ENCODE measurements at regions not wholly inside any gene's neighbourhood (a gene's known extent, or its start where the extent isn't known, plus 50 kb on each side); places are given as distances from the start of the nearest gene placed in this dataset.
A peak's percentile ranks its signal among the peaks of the same experiment; 100 is the strongest.

- ChIA-PET POLR2A (no interaction called here), CTCF (interaction anchor here (0.6 kb wide), 1 partner anchor 466 kb away, joined by 4 read pairs; no protein-coding TSS in a partner anchor)
- H3K27me3 ChIP-seq (replicated peaks; ENCODE audit: control insufficient read depth, insufficient read depth, low read length), result no peaks in the 10 kb centered on the region
- no peaks in the 10 kb centered on the region for H3K36me3 ChIP-seq (ENCODE audit: control insufficient read depth, insufficient read depth, low read length)
- H3K4me3 Mint-ChIP-seq (ENCODE audit: unreplicated experiment), result no peak overlapping the region
- no peaks in the 10 kb centered on the region for H3K9me3 Mint-ChIP-seq (ENCODE audit: unreplicated experiment)
- H3K27me3 Mint-ChIP-seq (ENCODE audit: insufficient read depth, unreplicated experiment), result peaks cover 3% of the 10 kb centered on the region
- H3K4me1 ChIP-seq, result no peaks in the 10 kb centered on the region
- no peaks in the 10 kb centered on the region for H3K36me3 Mint-ChIP-seq (ENCODE audit: insufficient read depth, unreplicated experiment)
- peaks cover 14% of the 10 kb centered on the region for H3K9me3 ChIP-seq
- intact Hi-C loops (cut with micrococcal nuclease; ENCODE audit: unreplicated experiment), result no loop called here
- H3K4me1 Mint-ChIP-seq (ENCODE audit: low read depth, unreplicated experiment), result no peaks in the 10 kb centered on the region
- H3K27ac Mint-ChIP-seq (ENCODE audit: unreplicated experiment), result no peak overlapping the region
- DNase-seq, result no peak
- no TSS peak for BruUV-seq (replicated peaks)
- TF ChIP-seq CTCF (IDR thresholded peaks at IDR 0.05; ENCODE audit: insufficient read depth in 1 of 2, low read depth in 1 of 2, low read length in 1 of 2, severe bottlenecking in 1 of 2, unreplicated experiment in 1 of 2), result no peak
- H3K4me3 ChIP-seq (ENCODE audit: low read depth, low read length), result no peak overlapping the region
Measured at GRCh38 chr3:189108067-189108466, 63.7 kb upstream of the TPRG1 start.

GRCh38 chr3:189108735-189109134, 63.0 kb upstream of the TPRG1 start:
- no peaks in the 10 kb centered on the region for H3K36me3 ChIP-seq (ENCODE audit: control insufficient read depth, insufficient read depth, low read length)
- ChIA-PET POLR2A (no interaction called here), CTCF (interaction anchor here (0.6 kb wide), 1 partner anchor 465 kb away, joined by 4 read pairs; no protein-coding TSS in a partner anchor)
- H3K36me3 Mint-ChIP-seq (ENCODE audit: insufficient read depth, unreplicated experiment), result no peaks in the 10 kb centered on the region
- BruUV-seq (replicated peaks), result no TSS peak
- H3K4me1 ChIP-seq, result no peaks in the 10 kb centered on the region
- peak overlapping the region; percentile 8 for H3K4me3 Mint-ChIP-seq (ENCODE audit: unreplicated experiment)
- H3K9me3 Mint-ChIP-seq (ENCODE audit: unreplicated experiment), result no peaks in the 10 kb centered on the region
- H3K27me3 Mint-ChIP-seq (ENCODE audit: insufficient read depth, unreplicated experiment), result peaks cover 3% of the 10 kb centered on the region
- TF ChIP-seq CTCF (IDR thresholded peaks at IDR 0.05; ENCODE audit: insufficient read depth in 1 of 2, low read depth in 1 of 2, low read length in 1 of 2, severe bottlenecking in 1 of 2, unreplicated experiment in 1 of 2), result no peak
- peaks cover 14% of the 10 kb centered on the region for H3K9me3 ChIP-seq
- intact Hi-C loops (cut with micrococcal nuclease; ENCODE audit: unreplicated experiment), result no loop called here
- no peak overlapping the region for H3K4me3 ChIP-seq (ENCODE audit: low read depth, low read length)
- H3K4me1 Mint-ChIP-seq (ENCODE audit: low read depth, unreplicated experiment), result no peaks in the 10 kb centered on the region
- no peak for DNase-seq
- H3K27me3 ChIP-seq (replicated peaks; ENCODE audit: control insufficient read depth, insufficient read depth, low read length), result no peaks in the 10 kb centered on the region
- H3K27ac Mint-ChIP-seq (ENCODE audit: unreplicated experiment), result no peak overlapping the region

GRCh38 chr3:189109145-189109544, 62.6 kb upstream of the TPRG1 start:
- BruUV-seq (replicated peaks), result no TSS peak
- no peaks in the 10 kb centered on the region for H3K4me1 ChIP-seq
- peaks cover 14% of the 10 kb centered on the region for H3K9me3 ChIP-seq
- H3K36me3 Mint-ChIP-seq (ENCODE audit: insufficient read depth, unreplicated experiment), result no peaks in the 10 kb centered on the region
- no peak overlapping the region for H3K27ac Mint-ChIP-seq (ENCODE audit: unreplicated experiment)
- no peak overlapping the region for H3K4me3 ChIP-seq (ENCODE audit: low read depth, low read length)
- intact Hi-C loops (cut with micrococcal nuclease; ENCODE audit: unreplicated experiment), result no loop called here
- H3K4me3 Mint-ChIP-seq (ENCODE audit: unreplicated experiment), result peak overlapping the region; percentile 8
- no peaks in the 10 kb centered on the region for H3K36me3 ChIP-seq (ENCODE audit: control insufficient read depth, insufficient read depth, low read length)
- TF ChIP-seq CTCF (IDR thresholded peaks at IDR 0.05; ENCODE audit: insufficient read depth in 1 of 2, low read depth in 1 of 2, low read length in 1 of 2, severe bottlenecking in 1 of 2, unreplicated experiment in 1 of 2), result no peak
- no peaks in the 10 kb centered on the region for H3K27me3 ChIP-seq (replicated peaks; ENCODE audit: control insufficient read depth, insufficient read depth, low read length)
- H3K4me1 Mint-ChIP-seq (ENCODE audit: low read depth, unreplicated experiment), result no peaks in the 10 kb centered on the region
- no peaks in the 10 kb centered on the region for H3K9me3 Mint-ChIP-seq (ENCODE audit: unreplicated experiment)
- peaks cover 3% of the 10 kb centered on the region for H3K27me3 Mint-ChIP-seq (ENCODE audit: insufficient read depth, unreplicated experiment)
- ChIA-PET POLR2A (no interaction called here), CTCF (no interaction called here)
- no peak for DNase-seq
